ENCODE measurements at regions not wholly inside any gene's neighbourhood (a gene's known extent, or its start where the extent isn't known, plus 50 kb on each side); places are given as distances from the start of the nearest gene placed in this dataset.

GRCh38 chr9:78598120-78598519 is 301.2 kb downstream of the PSAT1 start:
- TF ChIP-seq CTCF (IDR thresholded peaks at IDR 0.05; ENCODE audit: insufficient read depth, low read length), result no peak
- DNase-seq (ENCODE audit: low read depth), result no peak
- no peak overlapping the region for H3K4me3 ChIP-seq (ENCODE audit: low read depth, low read length)

DNA sequence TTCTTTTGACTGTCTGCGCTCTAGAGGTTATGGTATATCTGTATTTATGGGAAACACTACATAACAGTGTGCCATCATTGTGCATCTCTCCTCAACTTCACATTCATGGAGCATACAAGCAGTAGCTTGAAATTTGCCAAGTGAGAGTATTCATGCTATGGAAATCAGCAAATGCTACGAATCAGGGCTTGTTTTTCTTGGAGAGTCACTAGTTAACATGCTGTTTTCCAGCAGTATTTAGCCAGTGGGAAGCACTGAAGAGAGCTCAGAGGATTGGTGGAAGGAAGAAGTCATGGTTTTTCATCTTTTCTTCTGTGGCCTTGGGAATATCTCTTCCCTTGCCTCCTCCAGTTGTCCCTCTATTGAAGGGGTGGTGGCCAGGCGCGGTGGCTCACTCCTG is 303.0 kb downstream of the PSAT1 start:
- no peak for DNase-seq (ENCODE audit: low read depth)

GRCh38 chr9:78601957-78602565 is 305.1 kb downstream of the PSAT1 start:
- H3K4me3 ChIP-seq (ENCODE audit: low read depth, low read length), result no peak overlapping the region
- TF ChIP-seq CTCF (IDR thresholded peaks at IDR 0.05; ENCODE audit: insufficient read depth, low read length), result peak; percentile 77
- DNase-seq (ENCODE audit: low read depth), result peak; percentile 60

More for the DNA sequence above, 303.0 kb downstream of the PSAT1 start:
- no peak for TF ChIP-seq CTCF (IDR thresholded peaks at IDR 0.05; ENCODE audit: insufficient read depth, low read length)
- H3K4me3 ChIP-seq (ENCODE audit: low read depth, low read length), result no peak overlapping the region

DNA sequence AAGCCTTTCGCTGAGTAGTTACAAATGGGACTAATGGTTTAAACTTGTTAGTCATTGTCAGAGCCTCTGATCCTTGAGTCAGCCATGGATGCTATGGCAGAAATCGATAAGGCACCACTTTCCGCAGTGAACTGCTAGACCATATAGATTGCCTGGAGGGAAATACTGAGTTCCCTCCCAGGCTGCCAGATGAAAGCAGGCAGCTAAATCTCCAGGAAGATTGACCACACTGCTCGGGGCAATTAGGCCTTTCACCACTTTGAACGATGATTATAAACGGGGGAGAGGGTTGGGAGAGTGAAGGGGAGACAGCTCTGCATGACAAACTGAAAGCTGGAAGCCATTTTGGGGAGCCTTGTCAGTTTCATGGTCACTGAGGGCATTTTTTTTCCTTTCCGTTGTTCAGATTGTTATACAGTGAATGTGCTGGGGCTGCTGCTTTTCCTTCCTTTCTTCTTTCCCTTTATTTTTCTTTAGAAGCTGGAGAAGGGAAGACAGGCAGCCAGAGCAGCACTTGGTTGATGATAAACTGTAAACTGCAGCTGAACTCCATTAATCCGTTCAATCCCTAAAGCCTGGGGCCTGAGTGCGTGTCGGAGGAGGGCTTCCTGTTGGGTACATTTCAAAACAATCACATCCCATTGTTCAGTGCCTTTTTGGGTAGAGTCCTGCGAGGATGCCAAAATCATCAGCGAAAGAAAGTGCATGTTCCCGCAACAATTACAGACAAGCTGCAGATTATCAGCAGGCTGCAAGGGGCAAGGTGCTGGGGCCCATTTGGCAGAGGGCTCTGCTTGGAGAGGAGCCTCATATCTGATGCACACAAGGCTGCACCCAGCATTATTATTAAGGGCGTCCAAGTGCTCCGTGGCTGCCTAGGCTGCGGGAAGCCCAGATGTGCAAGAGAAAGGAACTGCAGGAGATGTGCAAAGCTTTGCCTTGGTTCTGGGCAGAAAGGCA is 308.4 kb downstream of the PSAT1 start:
- DNase-seq (ENCODE audit: low read depth), result peak; percentile 84
- TF ChIP-seq CTCF (IDR thresholded peaks at IDR 0.05; ENCODE audit: insufficient read depth, low read length), result no peak
- no peak overlapping the region for H3K4me3 ChIP-seq (ENCODE audit: low read depth, low read length)

DNA sequence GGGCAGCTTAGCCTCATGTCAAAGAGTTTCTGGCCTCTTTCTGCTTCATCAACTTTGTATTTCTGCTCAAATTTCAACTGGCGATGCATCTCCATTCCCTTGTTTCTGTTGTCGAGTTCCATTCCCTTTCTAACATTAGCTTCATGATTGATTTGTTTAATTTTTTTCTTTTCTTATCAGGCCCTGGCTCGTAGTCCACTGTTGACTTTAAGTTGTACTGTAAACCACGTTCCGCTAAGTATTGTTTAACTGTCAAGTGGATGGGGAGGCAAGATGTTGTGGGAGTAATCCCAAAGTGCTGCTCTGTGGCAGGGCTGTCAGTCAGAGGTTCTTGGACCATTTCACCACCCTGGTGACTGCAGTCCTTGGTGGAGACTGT is 309.1 kb downstream of the PSAT1 start:
- no peak for TF ChIP-seq CTCF (IDR thresholded peaks at IDR 0.05; ENCODE audit: insufficient read depth, low read length)
- DNase-seq (ENCODE audit: low read depth), result peak; percentile 70
- no peak overlapping the region for H3K4me3 ChIP-seq (ENCODE audit: low read depth, low read length)

GRCh38 chr9:78607853-78608252 is 310.9 kb downstream of the PSAT1 start:
- no peak overlapping the region for H3K4me3 ChIP-seq (ENCODE audit: low read depth, low read length)
- DNase-seq (ENCODE audit: low read depth), result no peak
- TF ChIP-seq CTCF (IDR thresholded peaks at IDR 0.05; ENCODE audit: insufficient read depth, low read length), result no peak

Data from fibroblast of the aortic adventitia (primary cell).